Hematopoietic multipotent progenitor cell (in vitro differentiated cells): ENCODE measurements at regions not wholly inside any gene's neighbourhood (a gene's known extent, or its start where the extent isn't known, plus 50 kb on each side); places are given as distances from the start of the nearest gene placed in this dataset.
"Not testable (repeated sequence)": the region's sequence is repeated elsewhere in the genome, so short reads cannot be mapped to it uniquely, and the experiment has no call there.

ENCODE experiments used
- DNase-seq, 3 donors: peaks; one replicate each; pipeline ENCODE4 v3.0.0-alpha.2; 2011 to 2015; ENCODE audit warnings: low read depth in 2 of 3, low spot score in 2 of 3

DNA sequence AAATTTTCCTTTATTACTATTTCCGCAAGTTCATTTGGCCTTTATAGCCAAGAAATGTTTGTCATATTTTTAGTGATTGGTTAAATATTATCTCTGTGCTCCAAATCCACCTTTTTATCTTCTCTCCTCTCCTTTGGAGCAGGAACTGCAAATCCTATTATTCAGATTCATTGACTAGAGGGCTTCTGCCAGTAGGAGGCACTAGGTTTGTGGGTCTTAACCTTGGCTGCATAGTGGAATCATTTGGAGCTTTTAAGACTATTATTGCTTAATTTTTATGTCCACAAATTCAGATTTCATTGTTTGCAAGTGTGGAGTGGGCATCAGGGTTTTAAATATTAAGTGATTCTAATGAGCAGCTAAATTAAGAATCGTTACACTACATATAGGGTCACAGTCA lies 75.3 kb upstream of the SYT10 start:
- no peak for DNase-seq

DNA sequence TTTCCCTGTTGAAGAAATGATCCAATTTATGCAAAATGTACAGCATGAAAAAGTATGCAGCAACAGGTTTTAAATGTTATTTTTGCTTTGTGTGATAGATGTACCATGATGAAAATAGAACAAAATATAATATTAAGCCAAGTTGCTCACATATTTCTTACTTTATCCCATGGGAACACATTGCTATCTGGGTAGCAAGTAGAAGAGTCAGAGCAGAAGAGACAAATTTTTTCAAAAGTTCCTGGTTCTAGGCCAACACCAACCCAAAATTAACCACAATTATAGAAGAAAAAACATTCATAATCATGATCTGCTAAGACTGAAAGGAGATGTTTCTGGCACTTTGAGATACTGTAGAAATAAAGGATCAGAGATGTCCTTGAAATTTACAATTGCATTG lies 79.9 kb upstream of the SYT10 start:
- no peak for DNase-seq

GRCh38 chr12:33520505-33521302 lies 81.1 kb upstream of the SYT10 start:
- not testable (repeated sequence) for DNase-seq

- no peak for DNase-seq
Observed at GRCh38 chr12:33529031-33529430, 89.4 kb upstream of the SYT10 start.

DNA sequence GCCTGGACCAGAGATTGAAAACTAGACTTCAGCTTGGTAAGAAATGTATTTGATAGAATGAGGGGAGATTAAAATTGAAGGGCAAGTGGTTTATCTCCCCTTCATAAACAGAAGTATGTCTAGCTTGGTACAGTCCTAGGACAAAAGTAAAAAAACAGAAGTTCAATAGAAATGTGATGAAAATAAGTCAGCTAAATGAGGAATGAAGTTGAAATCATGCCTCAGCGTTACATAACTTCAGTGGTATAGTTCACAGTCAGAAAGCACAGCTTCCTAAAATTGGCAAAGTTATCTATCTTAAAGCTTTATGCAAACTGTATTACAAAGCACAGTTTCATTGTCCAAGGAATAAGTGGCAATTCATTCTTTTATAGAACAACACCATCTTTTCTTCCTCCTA lies 90.2 kb upstream of the SYT10 start:
- DNase-seq, result no peak

DNA sequence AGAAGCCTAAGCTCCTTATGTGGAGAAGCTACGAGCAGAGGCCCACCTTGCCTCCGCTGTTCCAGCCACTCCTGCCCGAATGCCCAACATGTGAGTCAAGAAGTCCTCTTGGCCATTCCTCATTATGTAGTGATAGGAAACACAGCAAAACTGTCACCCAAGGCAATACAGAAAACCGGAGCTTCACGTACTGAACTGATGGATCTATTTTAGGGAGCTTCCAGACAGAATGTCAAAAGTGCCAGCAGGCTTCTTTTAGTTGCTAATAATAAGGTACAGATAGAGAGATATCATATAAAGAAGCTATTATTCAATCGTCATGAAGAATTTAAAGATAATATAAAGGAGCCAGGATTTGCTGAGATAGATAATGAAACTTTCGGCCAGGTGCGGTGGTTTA lies 91.6 kb upstream of the SYT10 start:
- DNase-seq, result no peak

GRCh38 chr12:33533527-33533926 lies 93.9 kb upstream of the SYT10 start:
- no peak for DNase-seq

- no peak for DNase-seq
Observed at GRCh38 chr12:33536431-33536830, 96.8 kb upstream of the SYT10 start.

DNA sequence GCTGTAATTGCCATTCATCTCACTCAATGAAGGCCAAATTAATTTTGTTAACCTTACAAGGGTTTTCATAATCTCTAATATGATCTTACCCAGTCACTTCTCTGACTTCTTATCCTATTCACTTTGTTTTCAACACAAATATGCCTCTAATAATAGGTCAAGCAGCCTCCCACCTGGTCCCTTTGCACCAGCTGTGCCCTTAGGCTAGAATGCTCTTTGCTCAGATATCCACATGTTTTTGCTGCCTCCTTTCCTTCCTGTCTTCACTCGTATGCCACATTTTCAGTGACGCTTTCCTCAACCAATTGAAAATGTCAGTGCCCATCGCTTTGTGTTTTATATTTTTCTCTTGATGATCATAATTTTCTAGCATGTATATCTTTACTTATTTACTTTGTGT lies 106.4 kb upstream of the SYT10 start:
- DNase-seq, result no peak

- DNase-seq, result no peak
Observed at GRCh38 chr12:33547084-33547483, 107.5 kb upstream of the SYT10 start.

- DNase-seq, result not testable (repeated sequence)
Observed at GRCh38 chr12:33550214-33550613, 110.6 kb upstream of the SYT10 start.

GRCh38 chr12:33551006-33551405 lies 111.4 kb upstream of the SYT10 start:
- no peak for DNase-seq

- DNase-seq, result no peak
Observed at GRCh38 chr12:33555128-33555527, 115.5 kb upstream of the SYT10 start.

DNA sequence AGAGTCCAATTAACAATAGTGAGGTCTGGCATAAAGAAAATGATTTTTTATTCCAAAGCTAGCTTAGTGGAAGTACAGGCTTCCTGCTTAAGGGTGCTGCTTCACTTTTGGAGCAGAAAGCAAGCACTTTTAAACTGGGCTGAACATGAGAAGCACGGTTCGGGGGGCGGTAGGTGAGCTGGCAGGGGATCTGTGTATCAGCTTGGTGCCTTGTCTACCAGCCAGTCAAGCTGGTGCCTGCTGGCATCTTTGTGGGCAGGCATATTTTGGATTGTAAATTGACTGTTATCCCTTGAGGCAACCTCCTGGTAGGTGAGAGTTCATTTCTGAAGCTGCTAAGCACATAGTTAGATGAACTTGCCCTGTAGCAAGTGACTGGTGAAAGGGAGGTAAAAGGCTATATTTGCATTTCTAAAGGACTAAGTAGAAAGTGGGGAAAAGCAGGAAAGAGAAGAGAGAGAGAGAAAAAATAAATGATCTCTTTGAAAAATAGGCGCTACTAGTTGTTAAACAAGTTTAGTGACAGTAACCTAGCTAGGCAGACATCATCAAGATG lies 121.1 kb upstream of the SYT10 start:
- DNase-seq, result no peak

GRCh38 chr12:33562401-33562800 lies 122.8 kb upstream of the SYT10 start:
- DNase-seq, result no peak

GRCh38 chr12:33566403-33566802 lies 126.8 kb upstream of the SYT10 start:
- DNase-seq, result no peak

DNA sequence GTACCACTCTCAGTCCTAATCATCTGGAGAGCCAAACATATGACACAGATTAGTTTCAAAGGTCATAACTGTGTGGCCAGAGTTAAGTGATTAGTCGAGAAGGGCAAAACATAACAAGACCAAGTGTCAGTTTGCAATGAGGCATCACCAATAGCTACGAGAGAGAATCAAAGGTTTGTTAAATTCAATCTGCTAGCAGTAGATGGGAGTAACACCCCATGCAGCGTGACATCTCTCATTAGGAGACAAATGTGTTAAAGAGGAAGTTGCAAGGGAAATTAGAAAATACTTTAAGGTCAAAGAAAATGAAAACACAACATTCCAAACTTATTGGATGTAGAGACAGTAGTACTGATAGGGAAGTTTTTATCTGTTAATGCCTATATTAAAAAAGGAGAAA lies 135.7 kb upstream of the SYT10 start:
- DNase-seq, result peak in 2 of 3 donors; percentile 9 to 22

- no peak for DNase-seq
Observed at GRCh38 chr12:33581613-33582122, 142.0 kb upstream of the SYT10 start.

GRCh38 chr12:33586576-33586975 lies 147.0 kb upstream of the SYT10 start:
- no peak for DNase-seq

- no peak for DNase-seq
Observed at GRCh38 chr12:33587354-33587753, 147.7 kb upstream of the SYT10 start.

- DNase-seq, result peak in 2 of 3 donors; percentile 33 to 57
Observed at GRCh38 chr12:33587784-33588712, 148.4 kb upstream of the SYT10 start.
